DND-41 (cell line): ENCODE measurements at regions not wholly inside any gene's neighbourhood (a gene's known extent, or its start where the extent isn't known, plus 50 kb on each side); places are given as distances from the start of the nearest gene placed in this dataset.

Source experiments
- CTCF ChIP-seq: IDR thresholded peaks from 2 replicates; pipeline ENCODE4 v1.5.1; 2012; ENCODE audit warnings: borderline replicate concordance, low read length, moderate library complexity, mild to moderate bottlenecking; ENCODE audit not compliant: poor library complexity, severe bottlenecking; ENCODE audit errors: extremely low read depth
- EZH2 ChIP-seq: IDR thresholded peaks from 3 replicates; pipeline ENCODE4 v1.6.1; 2012; ENCODE audit warnings: borderline replicate concordance, low read depth, mild to moderate bottlenecking, moderate library complexity, low read length, inconsistent platforms; ENCODE audit not compliant: severe bottlenecking

- TF ChIP-seq CTCF (no peak), EZH2 (no peak)
Observed at GRCh38 chr2:221312634-221313033, 259.5 kb downstream of the EPHA4 start.
